ENCODE measurements at regions not wholly inside any gene's neighbourhood (a gene's known extent, or its start where the extent isn't known, plus 50 kb on each side); places are given as distances from the start of the nearest gene placed in this dataset.
"Not testable (repeated sequence)": the region's sequence is repeated elsewhere in the genome, so short reads cannot be mapped to it uniquely, and the experiment has no call there.

GRCh38 chr2:116776556-116776955 is 1037.9 kb upstream of the DDX18 start:
- no peak for DNase-seq

- DNase-seq = no peak
Measured at GRCh38 chr2:116787848-116788247, 1026.6 kb upstream of the DDX18 start.

- DNase-seq = no peak
Measured at GRCh38 chr2:116802671-116803070, 1011.8 kb upstream of the DDX18 start.

GRCh38 chr2:116804901-116805300 is 1009.6 kb upstream of the DDX18 start:
- no peak for DNase-seq

- DNase-seq = not testable (repeated sequence)
Measured at GRCh38 chr2:116806505-116806904, 1008.0 kb upstream of the DDX18 start.

GRCh38 chr2:116809109-116809508 is 1005.4 kb upstream of the DDX18 start:
- no peak for DNase-seq

GRCh38 chr2:116810071-116810470 is 1004.4 kb upstream of the DDX18 start:
- DNase-seq = no peak

- DNase-seq = no peak
Measured at GRCh38 chr2:116810645-116811044, 1003.8 kb upstream of the DDX18 start.

GRCh38 chr2:116819355-116819754 is 995.1 kb upstream of the DDX18 start:
- DNase-seq = no peak

GRCh38 chr2:116820986-116821385 is 993.5 kb upstream of the DDX18 start:
- no peak for DNase-seq

- DNase-seq = not testable (repeated sequence)
Measured at GRCh38 chr2:116829543-116829942, 984.9 kb upstream of the DDX18 start.

- DNase-seq = no peak
Measured at GRCh38 chr2:116832148-116832547, 982.3 kb upstream of the DDX18 start.

- DNase-seq = no peak
Measured at GRCh38 chr2:116833052-116833451, 981.4 kb upstream of the DDX18 start.

- DNase-seq = no peak
Measured at GRCh38 chr2:116842164-116842563, 972.3 kb upstream of the DDX18 start.

GRCh38 chr2:116859708-116860107 is 954.8 kb upstream of the DDX18 start:
- no peak for DNase-seq

GRCh38 chr2:116874021-116874420 is 940.5 kb upstream of the DDX18 start:
- DNase-seq = no peak

- no peak for DNase-seq
Measured at GRCh38 chr2:116877274-116877673, 937.2 kb upstream of the DDX18 start.

GRCh38 chr2:116877944-116878343 is 936.5 kb upstream of the DDX18 start:
- DNase-seq = no peak

GRCh38 chr2:116879650-116880160 is 934.8 kb upstream of the DDX18 start:
- no peak for DNase-seq

GRCh38 chr2:116891191-116891590 is 923.3 kb upstream of the DDX18 start:
- DNase-seq = no peak

GRCh38 chr2:116911540-116911939 is 903.0 kb upstream of the DDX18 start:
- no peak for DNase-seq

- no peak for DNase-seq
Measured at GRCh38 chr2:116915673-116916072, 898.8 kb upstream of the DDX18 start.

GRCh38 chr2:116917196-116917595 is 897.3 kb upstream of the DDX18 start:
- no peak for DNase-seq

- DNase-seq = no peak
Measured at GRCh38 chr2:116918574-116918973, 895.9 kb upstream of the DDX18 start.

GRCh38 chr2:116922414-116922813 is 892.1 kb upstream of the DDX18 start:
- no peak for DNase-seq

- DNase-seq = no peak
Measured at GRCh38 chr2:116924509-116924908, 890.0 kb upstream of the DDX18 start.
